ENCODE measurements at regions not wholly inside any gene's neighbourhood (a gene's known extent, or its start where the extent isn't known, plus 50 kb on each side); places are given as distances from the start of the nearest gene placed in this dataset.

DNA sequence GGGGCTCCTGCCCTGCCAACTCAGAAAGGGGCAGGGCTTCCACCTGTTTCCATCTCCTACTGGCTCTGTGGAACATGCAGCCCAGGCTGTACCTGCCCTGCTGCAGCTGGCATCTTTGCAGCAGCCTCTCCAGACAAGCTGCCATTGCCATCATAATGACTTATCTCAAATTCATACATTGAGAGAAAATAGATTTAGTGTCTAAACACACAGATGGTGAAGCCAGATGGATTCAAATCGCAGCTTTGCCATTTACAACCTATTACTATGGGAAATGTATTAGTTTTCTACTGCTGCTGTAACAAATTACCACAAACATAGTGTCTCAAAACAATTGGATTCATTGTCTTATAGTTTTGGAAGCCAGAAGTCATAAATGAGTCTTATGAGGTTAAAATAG, 260.0 kb downstream of the KCNA4 start:
- no peak overlapping the region for H3K4me3 ChIP-seq (ENCODE audit: low read depth, low read length)
- TF ChIP-seq CTCF (IDR thresholded peaks at IDR 0.05; ENCODE audit: insufficient read depth, low read length): no peak
- DNase-seq (ENCODE audit: low read depth): no peak

DNA sequence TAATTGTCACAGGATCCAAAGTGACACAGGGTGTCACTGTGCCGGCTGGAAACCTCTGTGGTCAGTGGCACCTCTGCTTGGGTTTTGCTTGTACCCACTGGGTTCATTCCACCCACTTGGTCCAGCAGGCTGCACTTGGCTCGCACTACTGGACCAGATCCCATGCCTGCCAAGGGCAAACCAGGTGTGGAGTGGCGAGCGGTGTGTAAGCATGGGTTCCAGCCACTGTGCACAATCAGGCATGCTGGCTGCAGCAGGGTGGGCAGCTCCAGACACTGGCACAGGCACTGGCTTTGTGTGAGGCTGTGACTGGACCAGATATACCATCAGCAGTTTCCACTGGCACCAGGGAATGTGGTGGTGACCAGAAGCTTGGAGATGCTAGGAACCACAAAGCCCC, 261.4 kb downstream of the KCNA4 start:
- DNase-seq (ENCODE audit: low read depth): no peak
- TF ChIP-seq CTCF (IDR thresholded peaks at IDR 0.05; ENCODE audit: insufficient read depth, low read length): no peak
- no peak overlapping the region for H3K4me3 ChIP-seq (ENCODE audit: low read depth, low read length)

DNA sequence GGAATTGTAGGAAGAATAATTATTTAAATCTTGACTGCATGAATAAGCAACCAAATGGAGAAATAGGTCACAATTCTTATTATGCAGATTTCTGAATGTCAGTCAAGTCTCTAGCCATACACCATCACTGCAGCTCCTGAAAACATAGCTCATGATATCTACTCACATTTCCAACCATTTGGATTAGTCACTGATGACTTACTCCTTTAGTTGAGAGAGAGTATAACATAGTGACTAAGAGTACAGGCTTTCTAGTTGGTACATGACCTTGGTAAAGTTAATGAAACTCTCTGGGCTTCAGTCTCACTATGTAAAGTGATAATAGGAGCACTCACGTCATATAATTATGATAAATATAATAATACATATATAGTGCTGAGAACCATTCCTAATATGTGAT, 265.2 kb downstream of the KCNA4 start:
- DNase-seq (ENCODE audit: low read depth): no peak
- no peak overlapping the region for H3K4me3 ChIP-seq (ENCODE audit: low read depth, low read length)
- no peak for TF ChIP-seq CTCF (IDR thresholded peaks at IDR 0.05; ENCODE audit: insufficient read depth, low read length)

GRCh38 chr11:29750392-29750791, 266.4 kb downstream of the KCNA4 start:
- no peak for DNase-seq (ENCODE audit: low read depth)
- no peak overlapping the region for H3K4me3 ChIP-seq (ENCODE audit: low read depth, low read length)
- TF ChIP-seq CTCF (IDR thresholded peaks at IDR 0.05; ENCODE audit: insufficient read depth, low read length): no peak

DNA sequence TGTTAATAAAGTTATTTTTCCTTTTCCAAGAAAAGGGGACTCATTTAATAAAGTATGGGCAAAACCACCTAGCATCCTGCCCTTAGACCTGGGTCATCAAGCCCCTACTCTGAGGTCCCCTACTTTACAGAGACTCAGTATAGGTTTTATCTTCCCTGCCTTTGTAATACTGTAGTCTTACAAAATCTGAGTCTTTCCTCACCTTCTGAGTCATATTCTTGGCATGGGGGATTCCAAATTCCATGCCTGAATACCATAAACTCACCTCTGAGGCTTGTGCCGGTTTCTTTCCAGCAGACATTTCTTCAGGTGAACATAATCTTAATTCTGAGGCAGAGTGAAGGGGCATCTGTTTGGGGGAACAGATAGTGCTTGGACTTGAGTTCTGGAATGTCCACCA, 282.5 kb downstream of the KCNA4 start:
- DNase-seq (ENCODE audit: low read depth): no peak
- H3K4me3 ChIP-seq (ENCODE audit: low read depth, low read length): no peak overlapping the region
- TF ChIP-seq CTCF (IDR thresholded peaks at IDR 0.05; ENCODE audit: insufficient read depth, low read length): no peak

- no peak for TF ChIP-seq CTCF (IDR thresholded peaks at IDR 0.05; ENCODE audit: insufficient read depth, low read length)
- DNase-seq (ENCODE audit: low read depth): no peak
- no peak overlapping the region for H3K4me3 ChIP-seq (ENCODE audit: low read depth, low read length)
Observed at GRCh38 chr11:29713831-29714320, 303.0 kb downstream of the KCNA4 start.

DNA sequence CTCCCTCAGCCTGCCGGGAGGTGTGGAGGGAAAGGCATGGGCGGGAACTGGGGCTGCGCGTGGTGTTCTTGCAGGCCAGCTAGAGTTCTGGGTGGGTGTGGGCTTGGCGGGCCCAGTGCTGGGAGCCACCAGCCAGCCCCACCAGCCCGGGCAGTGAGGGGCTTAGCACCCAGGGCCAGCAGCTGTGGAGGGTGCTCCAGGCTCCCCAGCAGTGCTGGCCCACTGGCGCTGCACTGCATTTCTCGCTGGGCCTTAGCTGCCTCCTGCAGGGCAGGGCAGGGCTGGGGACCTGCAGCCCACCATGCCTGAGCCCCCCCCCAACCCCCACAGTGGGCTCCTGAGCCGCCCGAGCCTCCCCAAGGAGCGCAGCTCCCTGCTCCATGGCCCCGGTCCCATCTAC, 304.2 kb downstream of the KCNA4 start:
- TF ChIP-seq CTCF (IDR thresholded peaks at IDR 0.05; ENCODE audit: insufficient read depth, low read length): no peak
- no peak overlapping the region for H3K4me3 ChIP-seq (ENCODE audit: low read depth, low read length)
- no peak for DNase-seq (ENCODE audit: low read depth)
